H1 (cell line): ENCODE measurements at regions not wholly inside any gene's neighbourhood (a gene's known extent, or its start where the extent isn't known, plus 50 kb on each side); places are given as distances from the start of the nearest gene placed in this dataset.

Source experiments
- CTCF ChIA-PET: fragments of 300-600 bp; sonication (Branson Sonifier 250); formaldehyde crosslinking; loops from one replicate; lab custom pipeline; 2021; ENCODE audit not compliant: partially characterized antibody; lab: Charles Lee
- POLR2A ChIA-PET: fragments of 300-600 bp; sonication (Branson Sonifier 250); formaldehyde crosslinking; loops from one replicate; lab custom pipeline; 2021; ENCODE audit warnings: inconsistent platforms; ENCODE audit not compliant: partially characterized antibody; lab: Charles Lee
- DNase-seq, 2 experiments: peaks; one replicate each; pipeline versions ENCODE4 v3.0.0 to v3.0.0-alpha.2; 2010 to 2022; ENCODE audit warnings: low spot score in 2 of 2, low read depth in 1 of 2, mixed read lengths in 1 of 2
- FAIRE-seq: peaks from 2 replicates; lab custom pipeline; 2011; peaks lifted over from hg19 to GRCh38; lab: Jason Lieb, UNC
- H2AFZ ChIP-seq: 2 replicates; pipeline ENCODE4 v1.8.1; 2012; ENCODE audit warnings: low read length, inconsistent platforms
- H2AK5ac ChIP-seq: 2 replicates; pipeline ENCODE4 v1.6.1; 2013; ENCODE audit warnings: low read depth, low read length
- H2BK120ac ChIP-seq: replicated peaks from 2 replicates; pipeline ENCODE3; 2013; ENCODE audit warnings: low read depth, low read length, inconsistent platforms
- H2BK12ac ChIP-seq: 2 replicates; pipeline ENCODE4 v1.6.1; 2013; ENCODE audit warnings: low read depth, low read length
- H2BK15ac ChIP-seq: 2 replicates; pipeline ENCODE4 v1.6.1; 2013; ENCODE audit warnings: low read length
- H2BK20ac ChIP-seq: 2 replicates; pipeline ENCODE4 v1.6.1; 2013; ENCODE audit warnings: low read length
- H2BK5ac ChIP-seq: 2 replicates; pipeline ENCODE4 v1.6.1; 2013; ENCODE audit warnings: low read depth, low read length
- H3K14ac ChIP-seq: 2 replicates; pipeline ENCODE4 v1.6.1; 2013; ENCODE audit warnings: inconsistent platforms; ENCODE audit not compliant: insufficient read length
- H3K18ac ChIP-seq: 2 replicates; pipeline ENCODE4 v1.6.1; 2013; ENCODE audit warnings: low read length; ENCODE audit errors: extremely low read depth
- H3K23ac ChIP-seq: 2 replicates; pipeline ENCODE4 v1.6.1; 2013; ENCODE audit warnings: inconsistent platforms; ENCODE audit not compliant: insufficient read length
- H3K23me2 ChIP-seq: 2 replicates; pipeline ENCODE4 v1.6.1; 2013; ENCODE audit warnings: low read depth, low read length
- H3K27ac ChIP-seq: 2 replicates; pipeline ENCODE4 v1.6.1; 2011; ENCODE audit warnings: low read depth, low read length, inconsistent platforms
- H3K27me3 ChIP-seq, 4 experiments: replicated peaks in 1 of 4; 1 replicate in 1 of 4; 2 replicates in 3 of 4; pipeline versions ENCODE4 v1.6.1 to v1.8.1; 2011 to 2013; ENCODE audit warnings: low read length in 3 of 4, mild to moderate bottlenecking in 3 of 4, inconsistent platforms in 2 of 4, mixed read lengths in 2 of 4, moderate library complexity in 1 of 4; ENCODE audit not compliant: control insufficient read depth in 3 of 4, insufficient read depth in 3 of 4; ENCODE audit errors: extremely low read depth in 1 of 4
- H3K36me3 ChIP-seq, 4 experiments: 2 replicates each; pipeline versions ENCODE4 v1.6.1 to v1.8.1; 2011 to 2013; ENCODE audit warnings: mild to moderate bottlenecking in 4 of 4, low read length in 3 of 4, moderate library complexity in 2 of 4, control low read depth in 1 of 4, inconsistent platforms in 1 of 4; ENCODE audit not compliant: insufficient read depth in 4 of 4, control insufficient read depth in 2 of 4
- H3K4ac ChIP-seq: replicated peaks from 2 replicates; pipeline ENCODE3; 2013; ENCODE audit warnings: low read length, low read depth, mixed read lengths, inconsistent platforms; ENCODE audit not compliant: insufficient read length
- H3K4me1 ChIP-seq, 4 experiments: replicated peaks in 1 of 4; 1 replicate in 1 of 4; 2 replicates in 3 of 4; pipeline versions ENCODE4 v1.6.1 to v1.8.1; 2011 to 2013; ENCODE audit warnings: low read length in 3 of 4, inconsistent platforms in 2 of 4, mixed read lengths in 1 of 4; ENCODE audit not compliant: insufficient read depth in 4 of 4, control insufficient read depth in 3 of 4
- H3K4me2 ChIP-seq, 2 experiments: 2 replicates each; pipeline versions ENCODE4 v1.6.1 to v1.8.1; 2011 to 2013; ENCODE audit warnings: low read depth in 2 of 2, low read length in 2 of 2, control low read depth in 1 of 2, inconsistent platforms in 1 of 2, mild to moderate bottlenecking in 1 of 2; ENCODE audit not compliant: insufficient read depth in 1 of 2
- H3K4me3 ChIP-seq, 4 experiments: fragments of 200-600, 300-600 bp in 1 of 4; sonication (generic), shearing (Covaris generic), sonication (Bioruptor Twin) in 1 of 4; 2 replicates each; pipeline versions ENCODE4 v1.5.1 to v1.8.1; 2011 to 2016; ENCODE audit warnings: low read length in 4 of 4, low read depth in 3 of 4, control low read depth in 2 of 4, inconsistent platforms in 2 of 4, mild to moderate bottlenecking in 2 of 4, mixed read lengths in 1 of 4, moderate library complexity in 1 of 4; ENCODE audit not compliant: insufficient read depth in 2 of 4; ENCODE audit errors: extremely low read depth in 1 of 4
- H3K56ac ChIP-seq: replicated peaks from 2 replicates; pipeline ENCODE3; 2013; ENCODE audit warnings: low read depth, mild to moderate bottlenecking, mixed read lengths, low read length, inconsistent platforms; ENCODE audit not compliant: insufficient read length
- H3K79me1 ChIP-seq: 2 replicates; pipeline ENCODE4 v1.6.1; 2013; ENCODE audit warnings: low read depth, low read length, control low read depth
- H3K79me2 ChIP-seq, 2 experiments: 2 replicates each; pipeline versions ENCODE4 v1.6.1 to v1.8.1; 2012 to 2013; ENCODE audit warnings: low read length in 2 of 2, mild to moderate bottlenecking in 2 of 2, inconsistent platforms in 1 of 2; ENCODE audit not compliant: insufficient read depth in 2 of 2, control insufficient read depth in 1 of 2
- H3K9ac ChIP-seq, 4 experiments: replicated peaks in 1 of 4; 1 replicate in 1 of 4; 2 replicates in 3 of 4; pipeline versions ENCODE4 v1.6.1 to v1.8.1; 2011 to 2013; ENCODE audit warnings: low read depth in 3 of 4, low read length in 3 of 4, control low read depth in 2 of 4, mild to moderate bottlenecking in 2 of 4, moderate library complexity in 2 of 4, inconsistent platforms in 1 of 4; ENCODE audit errors: extremely low read depth in 1 of 4
- H3K9me3 ChIP-seq, 2 experiments: 2 replicates each; pipeline versions ENCODE4 v1.6.1 to v1.8.1; 2012 to 2013; ENCODE audit warnings: mild to moderate bottlenecking in 2 of 2, moderate library complexity in 2 of 2, control low read depth in 1 of 2, inconsistent platforms in 1 of 2, low read depth in 1 of 2, low read length in 1 of 2, mixed read lengths in 1 of 2; ENCODE audit not compliant: insufficient read depth in 2 of 2
- H4K20me1 ChIP-seq, 2 experiments: replicated peaks in 1 of 2; 2 replicates each; pipeline versions ENCODE3 to v1.8.1; 2011 to 2013; ENCODE audit warnings: inconsistent platforms in 2 of 2, low read length in 2 of 2, mild to moderate bottlenecking in 1 of 2; ENCODE audit not compliant: insufficient read depth in 2 of 2, control insufficient read depth in 1 of 2
- H4K5ac ChIP-seq: 2 replicates; pipeline ENCODE4 v1.6.1; 2013; ENCODE audit warnings: low read length, low read depth, mixed read lengths, inconsistent platforms; ENCODE audit not compliant: insufficient read length
- H4K8ac ChIP-seq: 2 replicates; pipeline ENCODE4 v1.8.0; 2013; ENCODE audit warnings: mild to moderate bottlenecking, moderate library complexity, low read length, inconsistent platforms; ENCODE audit not compliant: insufficient read depth; ENCODE audit errors: extremely low read depth
- H4K91ac ChIP-seq: replicated peaks from 2 replicates; pipeline ENCODE3; 2013; ENCODE audit warnings: low read length, mixed read lengths, inconsistent platforms; ENCODE audit not compliant: insufficient read length
- POU5F1 ChIP-seq: IDR thresholded peaks from 2 replicates; pipeline ENCODE4 v1.6.1; 2011; ENCODE audit warnings: low read depth, mild to moderate bottlenecking, low read length, moderate library complexity
- YY1 ChIP-seq: IDR thresholded peaks from 2 replicates; pipeline ENCODE4 v1.6.1; 2011; ENCODE audit warnings: low read depth, mild to moderate bottlenecking, low read length
- WGBS, 2 experiments: shearing (Covaris generic) in 1 of 2; methylation state at CpG; one replicate each; pipeline versions ENCODE4 v1.1.6 to v1.1.7; 2013 to 2015; ENCODE audit warnings: low lambda C conversion rate in 2 of 2, mixed read lengths in 2 of 2, inconsistent platforms in 1 of 2, low coverage in 1 of 2, missing lambda C conversion rate in 1 of 2; ENCODE audit not compliant: insufficient replicate concordance in 2 of 2, insufficient coverage in 1 of 2, insufficient read length in 1 of 2; ENCODE audit errors: extremely low coverage in 1 of 2, missing lambda C conversion rate in 1 of 2; 5-methylcytosine and 5-hydroxymethylcytosine counted together
- TF ChIP-seq, protein P1 (sequence below): IDR thresholded peaks from 2 replicates; pipeline ENCODE4 v1.6.1; 2012; ENCODE audit warnings: inconsistent platforms

DNA sequence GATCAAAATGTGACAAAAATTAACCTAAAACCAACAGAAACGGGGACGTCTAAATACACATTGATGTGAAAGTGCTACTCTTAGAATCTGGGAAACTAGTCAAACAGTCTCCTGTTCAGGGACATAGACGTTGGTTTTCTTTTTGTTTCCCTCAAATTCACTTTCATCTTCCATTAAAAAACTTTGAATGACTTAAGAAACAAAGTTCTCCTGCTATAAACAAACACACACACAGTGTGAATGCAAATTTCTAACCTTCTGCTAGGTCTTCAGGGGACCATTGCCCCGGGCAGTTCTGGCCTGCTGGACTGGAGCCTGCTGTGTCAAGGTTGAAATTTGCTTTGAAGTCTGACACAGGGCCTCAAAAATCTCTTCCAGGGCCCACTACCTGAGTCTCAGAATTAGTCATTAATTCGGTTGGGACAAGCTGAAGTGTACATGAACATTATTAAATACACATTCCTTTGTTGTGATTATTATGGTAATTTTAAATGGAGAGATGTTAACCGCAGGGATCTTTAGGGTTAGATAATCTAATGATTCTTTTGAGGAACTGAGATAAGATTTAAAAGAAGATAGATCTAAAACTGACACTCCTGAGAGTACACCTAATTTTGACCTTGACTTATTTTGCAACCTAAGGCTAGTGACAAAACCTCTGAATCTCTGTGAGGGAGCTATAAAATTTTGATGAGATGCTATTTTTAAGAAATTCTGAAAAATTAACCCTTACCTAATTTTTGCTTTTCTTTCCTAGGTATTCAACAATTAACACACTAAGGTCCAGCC lies 1260.4 kb downstream of the ROBO1 start:
- Histone ChIP-seq H3K27ac (no peak overlapping the region), H3K14ac (no peak overlapping the region), H3K4me1 (no peaks in the 10 kb centered on the region), H3K9me3 (no peaks in the 10 kb centered on the region), H3K56ac (no peak overlapping the region), H2BK120ac (no peak overlapping the region), H4K20me1 (no peaks in the 10 kb centered on the region), H2AK5ac (no peak overlapping the region), H3K4me3 (no peak overlapping the region), H3K9ac (no peak overlapping the region), H3K79me1 (no peaks in the 10 kb centered on the region), H2BK5ac (no peak overlapping the region), H4K5ac (no peak overlapping the region), H3K27me3 (no peaks in the 10 kb centered on the region), H2BK12ac (no peak overlapping the region), H4K91ac (no peak overlapping the region), H2BK15ac (no peak overlapping the region), H3K36me3 (no peaks in the 10 kb centered on the region), H3K4me2 (no peak overlapping the region), H3K79me2 (no peaks in the 10 kb centered on the region), H2AFZ (0 out of 2 replicates have a peak overlapping the region, but pooled peaks have one; percentile 21), H4K8ac (no peak overlapping the region), H3K4ac (no peak overlapping the region), H3K23me2 (no peaks in the 10 kb centered on the region), H2BK20ac (no peak overlapping the region), H3K18ac (no peak overlapping the region), H3K23ac (no peak overlapping the region)
- no peak for TF ChIP-seq YY1
- TF ChIP-seq POU5F1: no peak
- TF ChIP-seq, protein P1, sequence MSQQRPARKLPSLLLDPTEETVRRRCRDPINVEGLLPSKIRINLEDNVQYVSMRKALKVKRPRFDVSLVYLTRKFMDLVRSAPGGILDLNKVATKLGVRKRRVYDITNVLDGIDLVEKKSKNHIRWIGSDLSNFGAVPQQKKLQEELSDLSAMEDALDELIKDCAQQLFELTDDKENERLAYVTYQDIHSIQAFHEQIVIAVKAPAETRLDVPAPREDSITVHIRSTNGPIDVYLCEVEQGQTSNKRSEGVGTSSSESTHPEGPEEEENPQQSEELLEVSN: no peak
- POLR2A ChIA-PET: no interaction called here
- DNase-seq (peak in 1 of 2 experiments; percentile 3), FAIRE-seq (no peak)
- 82% methylated on average over 6 of the region's 6 CpGs; no CpG with 5 or more reads in 1 of the 2 experiments for WGBS, 2 experiments
- CTCF ChIA-PET: interaction anchor here (0.8 kb wide), 1 partner anchor 13 kb away, joined by 3 read pairs; no protein-coding TSS in a partner anchor
